Stimulated activated CD8-positive, alpha-beta memory T cell treated with anti-CD3 and anti-CD28 coated beads, Interleukin-15, amount 100 ng/mL, for 4 hours (primary cell): ENCODE measurements at regions not wholly inside any gene's neighbourhood (a gene's known extent, or its start where the extent isn't known, plus 50 kb on each side); places are given as distances from the start of the nearest gene placed in this dataset.
"Not testable (repeated sequence)": the region's sequence is repeated elsewhere in the genome, so short reads cannot be mapped to it uniquely, and the experiment has no call there.

Source experiments
- DNase-seq, 2 donors: peaks; one replicate each; pipeline ENCODE4 v3.0.0-alpha.2; 2020; ENCODE audit warnings: low read depth in 2 of 2

- no peak for DNase-seq
Observed at GRCh38 chr21:17738176-17738953, 80.8 kb downstream of the C21orf91 start.

- DNase-seq: no peak
Observed at GRCh38 chr21:17736072-17736471, 83.1 kb downstream of the C21orf91 start.

DNA sequence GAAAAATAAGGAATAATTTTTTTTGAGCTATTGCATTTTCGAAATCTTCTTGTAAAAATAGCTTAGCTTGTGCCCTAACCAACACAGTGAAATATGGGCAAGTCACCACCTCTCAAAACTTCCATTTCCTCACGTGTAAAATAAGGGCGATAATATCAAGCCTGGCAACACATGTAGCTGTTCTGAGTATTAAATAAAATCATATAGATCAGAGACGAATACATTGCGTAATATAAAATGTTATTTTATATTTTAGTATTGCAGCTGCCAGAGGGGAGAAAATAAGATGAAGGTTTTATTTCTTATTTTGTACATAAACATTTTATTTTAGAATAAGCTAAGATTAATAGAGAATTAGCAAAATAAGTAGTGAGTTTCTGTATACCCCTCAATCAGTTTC lies 85.9 kb downstream of the C21orf91 start:
- DNase-seq: no peak

GRCh38 chr21:17732306-17732705 lies 86.8 kb downstream of the C21orf91 start:
- DNase-seq: no peak

GRCh38 chr21:17731554-17731953 lies 87.6 kb downstream of the C21orf91 start:
- no peak for DNase-seq

DNA sequence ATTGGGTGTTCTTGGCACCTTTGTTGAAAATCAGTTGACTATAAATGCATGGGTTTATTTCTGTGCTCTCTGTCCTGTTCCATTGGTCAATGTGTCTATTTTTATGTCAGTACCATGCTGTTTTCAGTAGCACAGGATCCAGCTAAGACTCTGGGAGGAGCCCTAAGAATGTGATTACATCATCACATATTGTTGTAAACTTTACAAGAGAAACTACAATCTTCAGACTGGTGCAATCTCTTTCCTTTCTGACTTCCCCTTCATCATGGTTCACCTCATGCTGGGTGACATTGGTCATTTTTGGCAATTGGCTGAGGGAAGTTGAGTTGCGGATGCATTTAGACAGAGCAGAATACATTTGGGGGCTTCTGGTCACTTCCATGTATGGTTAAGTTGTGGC lies 88.4 kb downstream of the C21orf91 start:
- no peak for DNase-seq

GRCh38 chr21:17729455-17729854 lies 89.7 kb downstream of the C21orf91 start:
- no peak for DNase-seq

- no peak for DNase-seq
Observed at GRCh38 chr21:17727361-17727760, 91.8 kb downstream of the C21orf91 start.

DNA sequence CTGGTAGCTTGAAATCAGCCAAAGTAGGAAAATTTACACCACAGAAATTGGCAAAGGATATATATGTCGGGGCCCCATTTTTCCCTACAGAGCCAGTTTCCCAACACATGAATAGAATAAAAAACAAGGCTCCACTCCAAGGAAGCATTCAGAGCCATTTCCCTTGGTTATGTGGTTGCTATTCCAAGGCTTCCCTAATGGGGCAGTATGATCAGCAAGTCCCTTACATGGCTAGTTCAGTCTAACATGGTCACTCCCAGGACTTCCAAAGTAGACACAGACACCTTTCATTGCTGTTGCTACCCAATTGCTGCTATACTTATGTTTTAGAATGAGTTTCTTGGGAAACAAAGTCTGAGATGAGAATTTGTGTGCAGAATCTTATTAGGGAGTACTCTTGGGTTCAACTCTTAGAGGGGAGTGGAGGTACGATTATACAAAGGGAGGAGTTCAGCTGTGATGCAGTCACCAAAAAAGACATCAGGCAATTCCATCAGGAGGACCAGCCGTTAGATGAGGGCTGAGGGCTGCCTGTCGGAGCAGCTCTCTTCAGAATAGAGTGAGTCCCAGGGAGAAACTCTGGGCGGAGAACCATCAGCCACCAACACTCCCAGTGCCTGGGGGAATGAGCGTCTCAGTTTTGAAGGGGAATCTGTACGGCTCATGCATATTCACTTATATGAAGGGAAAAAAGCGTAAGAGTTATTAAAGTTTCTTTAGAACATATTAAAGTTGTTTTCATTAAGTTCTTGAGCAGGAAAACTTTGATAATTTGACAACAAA lies 92.9 kb downstream of the C21orf91 start:
- no peak for DNase-seq

DNA sequence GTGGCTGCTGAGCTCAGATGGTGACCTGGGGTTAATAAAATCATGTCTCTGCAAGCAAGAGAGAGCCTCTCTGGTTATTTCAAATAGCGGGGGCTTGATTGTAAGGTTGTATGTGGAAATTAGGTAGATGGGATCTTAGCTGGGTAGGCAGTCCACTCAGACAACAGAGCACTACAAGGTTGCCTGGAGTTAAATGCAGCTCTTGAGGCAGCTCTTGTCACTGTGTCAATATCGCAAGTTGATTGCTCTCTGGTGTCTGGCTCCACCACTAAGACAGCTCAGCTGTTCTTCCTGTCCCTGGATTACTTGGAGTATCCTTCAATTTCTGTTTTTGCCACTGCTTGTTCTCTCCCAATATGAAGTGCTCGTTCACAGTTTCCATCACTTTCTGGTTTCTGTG lies 93.8 kb downstream of the C21orf91 start:
- DNase-seq: no peak

DNA sequence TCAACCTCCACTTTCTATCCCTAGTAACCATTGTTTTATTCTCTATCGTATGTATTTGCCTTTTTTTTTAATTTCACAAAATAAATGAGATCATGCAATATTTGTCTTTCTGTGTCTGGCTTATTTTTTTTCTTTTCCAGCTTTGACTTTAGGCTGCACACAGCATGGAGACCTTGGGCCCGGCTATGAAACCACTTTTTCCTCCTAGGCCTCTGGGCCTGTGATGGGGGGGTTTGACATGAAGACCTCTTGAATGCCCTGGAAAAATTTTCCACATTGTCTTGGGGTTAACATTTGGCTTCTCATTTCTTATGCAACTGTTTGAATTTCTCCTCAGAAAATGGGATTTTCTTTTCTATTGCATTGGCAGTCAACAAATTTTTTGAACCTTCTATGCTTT lies 100.2 kb upstream of the BTG3 start:
- DNase-seq: no peak

- DNase-seq: no peak
Observed at GRCh38 chr21:17711896-17712295, 99.2 kb upstream of the BTG3 start.

DNA sequence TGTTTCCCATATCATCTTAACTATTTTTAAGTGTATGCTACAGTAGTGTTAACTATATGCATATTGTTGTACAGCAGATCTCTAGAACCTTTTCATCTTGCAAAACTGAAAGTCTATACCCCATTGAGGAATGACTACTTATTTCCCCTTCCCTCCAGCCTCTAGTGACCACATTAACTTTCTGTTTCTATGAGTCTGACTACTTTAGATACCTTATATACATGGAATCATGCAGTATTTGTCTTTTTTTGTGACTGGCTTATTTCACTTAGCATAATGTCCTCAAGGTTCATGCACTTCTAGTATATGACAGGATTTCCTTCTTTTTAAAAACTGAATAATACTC lies 96.5 kb upstream of the BTG3 start:
- no peak for DNase-seq

DNA sequence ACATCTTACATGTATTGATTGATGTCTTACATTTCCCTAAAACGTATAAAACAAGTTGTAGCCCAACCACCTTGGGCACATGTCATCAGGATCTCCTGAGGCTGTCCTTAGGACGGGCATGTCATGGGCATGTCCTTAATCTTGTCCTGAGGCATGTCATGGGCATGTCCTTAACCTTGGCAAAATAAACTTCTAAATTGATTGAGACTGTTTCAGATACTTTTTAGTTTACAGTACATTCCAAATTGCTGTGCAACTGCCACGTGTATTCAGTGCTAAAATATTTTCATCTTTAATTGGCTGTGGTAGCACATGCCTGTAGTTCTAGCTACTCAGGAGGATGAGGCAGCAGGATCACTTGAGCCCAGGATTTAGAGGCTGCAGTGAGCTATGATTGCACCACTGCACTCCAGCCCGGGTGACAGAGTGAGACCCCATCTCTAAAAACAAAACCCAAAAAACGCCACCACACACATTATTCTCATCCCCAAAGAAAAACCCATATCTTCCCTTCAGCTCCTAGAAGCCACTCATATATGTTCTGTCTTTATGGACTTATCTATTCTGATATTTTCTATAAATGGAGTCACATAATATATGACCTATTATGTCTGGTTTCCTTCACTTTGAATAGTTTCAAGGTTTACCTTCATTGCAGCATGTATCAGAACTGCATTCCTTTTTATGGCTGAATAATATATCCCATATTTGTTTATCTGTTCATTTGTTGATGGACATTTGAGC lies 96.0 kb upstream of the BTG3 start:
- DNase-seq: no peak

GRCh38 chr21:17699524-17700189 lies 87.0 kb upstream of the BTG3 start:
- no peak for DNase-seq

GRCh38 chr21:17697473-17697872 lies 84.8 kb upstream of the BTG3 start:
- DNase-seq: no peak

DNA sequence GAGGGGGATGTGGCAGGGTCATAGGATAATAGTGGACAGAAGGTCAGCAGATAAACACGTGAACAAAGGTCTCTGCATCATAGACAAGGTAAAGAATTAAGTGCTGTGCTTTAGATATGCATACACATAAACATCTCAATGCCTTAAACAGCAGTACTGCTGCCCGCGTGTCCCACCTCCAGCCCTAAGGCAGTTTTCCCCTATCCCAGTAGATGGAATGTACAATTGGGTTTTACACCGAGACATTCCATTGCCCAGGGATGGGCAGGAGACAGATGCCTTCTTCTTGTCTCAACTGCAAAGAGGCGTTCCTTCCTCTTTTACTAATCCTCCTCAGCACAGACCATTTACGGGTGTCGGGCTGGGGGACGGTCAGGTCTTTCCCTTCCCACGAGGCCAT lies 81.7 kb upstream of the BTG3 start:
- not testable (repeated sequence) for DNase-seq

DNA sequence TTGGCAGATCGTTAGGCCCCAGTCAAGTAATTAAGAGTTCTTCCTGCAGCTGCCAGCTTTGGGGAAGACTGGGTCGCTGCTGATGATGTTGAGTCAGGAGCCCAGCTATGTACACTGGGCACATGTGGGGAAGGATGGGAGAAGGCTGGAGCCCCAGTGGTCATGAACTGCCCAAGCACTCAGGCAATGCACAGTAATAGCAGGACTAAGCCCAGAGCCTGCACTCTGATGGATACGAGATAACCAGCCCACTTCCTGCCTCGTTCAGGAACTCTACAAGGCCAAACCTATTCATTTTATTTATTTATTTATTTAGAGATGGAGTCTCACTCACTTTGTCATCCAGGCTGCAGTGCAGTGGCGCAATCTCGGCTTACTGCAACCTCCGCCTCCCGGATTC lies 81.1 kb upstream of the BTG3 start:
- no peak for DNase-seq

GRCh38 chr21:17690078-17690494 lies 77.4 kb upstream of the BTG3 start:
- no peak for DNase-seq

- DNase-seq: peak; percentile 4 to 13
Observed at GRCh38 chr21:17688912-17689874, 76.5 kb upstream of the BTG3 start.

DNA sequence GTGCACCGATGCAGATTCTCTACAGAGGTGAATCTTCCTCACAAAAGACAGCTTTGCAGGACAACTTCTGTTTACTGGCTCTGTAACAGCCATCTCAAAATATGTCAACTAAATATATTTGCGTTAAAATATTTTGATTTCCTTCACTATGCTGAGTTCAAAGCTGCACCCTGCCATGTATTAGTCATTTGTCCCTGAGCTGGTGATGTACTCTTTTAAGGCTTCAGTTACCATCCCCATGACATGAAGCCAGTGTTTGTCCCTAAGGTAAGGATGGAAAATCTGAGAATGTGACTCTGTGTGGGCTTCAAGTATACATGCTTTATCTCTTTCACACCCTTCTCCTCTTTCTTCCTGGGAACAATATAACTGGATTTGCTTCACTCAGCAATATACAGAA lies 70.2 kb upstream of the BTG3 start:
- no peak for DNase-seq
